ENCODE measurements at regions not wholly inside any gene's neighbourhood (a gene's known extent, or its start where the extent isn't known, plus 50 kb on each side); places are given as distances from the start of the nearest gene placed in this dataset.

DNA sequence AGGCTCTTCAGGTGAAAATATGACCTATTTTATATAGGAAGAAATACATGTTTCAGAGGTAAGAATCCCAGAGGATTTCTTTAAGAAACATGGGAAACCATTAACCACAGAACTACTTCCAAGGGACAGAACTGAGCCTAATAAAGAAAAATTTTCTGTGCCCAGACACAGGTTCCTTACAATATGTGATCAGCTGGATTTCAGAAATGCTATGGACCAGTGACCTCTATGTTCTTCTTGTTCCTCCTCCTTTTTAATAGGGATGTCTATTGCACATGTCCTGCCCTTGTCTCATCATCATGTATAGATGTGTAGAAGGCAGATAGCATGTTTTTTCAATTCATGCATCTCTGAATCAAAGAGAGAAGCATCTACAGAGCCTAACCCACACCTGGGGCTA lies 836.6 kb downstream of the RNF144A start:
- no TSS peak for BruUV-seq (replicated peaks)
- Histone ChIP-seq H3K4me3 (ENCODE audit: low read depth, low read length, poor library complexity, severe bottlenecking) (no peak overlapping the region), H3K27me3 (replicated peaks; ENCODE audit: insufficient read depth, low read depth, low read length, poor library complexity) (no peaks in the 10 kb centered on the region), H3K9me3 (ENCODE audit: low read depth, low read length, poor library complexity, severe bottlenecking) (peaks cover 7% of the 10 kb centered on the region), H3K4me1 (ENCODE audit: insufficient read depth, low read length, poor library complexity, severe bottlenecking) (no peaks in the 10 kb centered on the region), H3K27ac (ENCODE audit: low read depth, low read length, poor library complexity, severe bottlenecking) (no peak overlapping the region), H3K36me3 (ENCODE audit: insufficient read depth, low read length, poor library complexity, severe bottlenecking) (no peaks in the 10 kb centered on the region)
- intact Hi-C loops (cut with micrococcal nuclease; ENCODE audit: unreplicated experiment), result no loop called here
- CTCF ChIA-PET, result no interaction called here
- TF ChIP-seq EZH2 (IDR thresholded peaks at IDR 0.05; ENCODE audit: borderline replicate concordance, low read depth, low read length, poor library complexity, severe bottlenecking), result no peak
- TF ChIP-seq, protein P1, sequence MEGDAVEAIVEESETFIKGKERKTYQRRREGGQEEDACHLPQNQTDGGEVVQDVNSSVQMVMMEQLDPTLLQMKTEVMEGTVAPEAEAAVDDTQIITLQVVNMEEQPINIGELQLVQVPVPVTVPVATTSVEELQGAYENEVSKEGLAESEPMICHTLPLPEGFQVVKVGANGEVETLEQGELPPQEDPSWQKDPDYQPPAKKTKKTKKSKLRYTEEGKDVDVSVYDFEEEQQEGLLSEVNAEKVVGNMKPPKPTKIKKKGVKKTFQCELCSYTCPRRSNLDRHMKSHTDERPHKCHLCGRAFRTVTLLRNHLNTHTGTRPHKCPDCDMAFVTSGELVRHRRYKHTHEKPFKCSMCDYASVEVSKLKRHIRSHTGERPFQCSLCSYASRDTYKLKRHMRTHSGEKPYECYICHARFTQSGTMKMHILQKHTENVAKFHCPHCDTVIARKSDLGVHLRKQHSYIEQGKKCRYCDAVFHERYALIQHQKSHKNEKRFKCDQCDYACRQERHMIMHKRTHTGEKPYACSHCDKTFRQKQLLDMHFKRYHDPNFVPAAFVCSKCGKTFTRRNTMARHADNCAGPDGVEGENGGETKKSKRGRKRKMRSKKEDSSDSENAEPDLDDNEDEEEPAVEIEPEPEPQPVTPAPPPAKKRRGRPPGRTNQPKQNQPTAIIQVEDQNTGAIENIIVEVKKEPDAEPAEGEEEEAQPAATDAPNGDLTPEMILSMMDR (conservative IDR thresholded peaks at IDR 0.05; ENCODE audit: low read depth, low read length), result no peak
- no peak for DNase-seq (ENCODE audit: low spot score)
- POLR2A ChIA-PET (ENCODE audit: low non-redundant PET), result no interaction called here

DNA sequence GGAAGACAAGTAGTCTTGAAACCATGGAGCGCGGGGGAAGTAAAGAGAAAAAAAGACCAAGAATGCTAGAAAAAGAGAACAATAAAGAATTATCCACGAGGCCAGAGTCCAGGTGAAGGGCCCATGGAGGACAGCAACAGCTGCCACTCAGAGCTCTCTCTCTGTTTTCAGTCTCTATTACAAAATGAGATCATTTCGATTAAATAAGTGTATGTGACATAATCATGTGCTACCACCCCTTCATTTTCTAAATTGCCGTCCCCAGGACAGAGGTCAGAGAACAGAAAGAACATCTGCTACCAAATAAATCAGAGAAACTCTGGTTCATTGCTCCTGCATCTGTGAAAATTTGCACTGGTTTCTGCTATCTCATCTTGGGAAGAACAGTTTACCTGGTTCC lies 838.7 kb downstream of the RNF144A start:
- no TSS peak for BruUV-seq (replicated peaks)
- no peak for TF ChIP-seq EZH2 (IDR thresholded peaks at IDR 0.05; ENCODE audit: borderline replicate concordance, low read depth, low read length, poor library complexity, severe bottlenecking)
- TF ChIP-seq, protein P1 (conservative IDR thresholded peaks at IDR 0.05; ENCODE audit: low read depth, low read length), result no peak
- Histone ChIP-seq H3K27ac (ENCODE audit: low read depth, low read length, poor library complexity, severe bottlenecking) (no peak overlapping the region), H3K36me3 (ENCODE audit: insufficient read depth, low read length, poor library complexity, severe bottlenecking) (no peaks in the 10 kb centered on the region), H3K4me1 (ENCODE audit: insufficient read depth, low read length, poor library complexity, severe bottlenecking) (no peaks in the 10 kb centered on the region), H3K4me3 (ENCODE audit: low read depth, low read length, poor library complexity, severe bottlenecking) (no peak overlapping the region), H3K9me3 (ENCODE audit: low read depth, low read length, poor library complexity, severe bottlenecking) (peaks cover 7% of the 10 kb centered on the region), H3K27me3 (replicated peaks; ENCODE audit: insufficient read depth, low read depth, low read length, poor library complexity) (no peaks in the 10 kb centered on the region)
- intact Hi-C loops (cut with micrococcal nuclease; ENCODE audit: unreplicated experiment), result no loop called here
- POLR2A ChIA-PET (ENCODE audit: low non-redundant PET), result no interaction called here
- CTCF ChIA-PET, result no interaction called here
- no peak for DNase-seq (ENCODE audit: low spot score)

- no peak for TF ChIP-seq EZH2 (IDR thresholded peaks at IDR 0.05; ENCODE audit: borderline replicate concordance, low read depth, low read length, poor library complexity, severe bottlenecking)
- TF ChIP-seq, protein P1 (conservative IDR thresholded peaks at IDR 0.05; ENCODE audit: low read depth, low read length), result no peak
- no peaks in the 10 kb centered on the region for H3K4me1 ChIP-seq (ENCODE audit: insufficient read depth, low read length, poor library complexity, severe bottlenecking)
- peaks cover 9% of the 10 kb centered on the region for H3K9me3 ChIP-seq (ENCODE audit: low read depth, low read length, poor library complexity, severe bottlenecking)
- H3K36me3 ChIP-seq (ENCODE audit: insufficient read depth, low read length, poor library complexity, severe bottlenecking), result no peaks in the 10 kb centered on the region
- ChIA-PET CTCF (no interaction called here), POLR2A (ENCODE audit: low non-redundant PET) (no interaction called here)
- H3K27ac ChIP-seq (ENCODE audit: low read depth, low read length, poor library complexity, severe bottlenecking), result no peak overlapping the region
- no TSS peak for BruUV-seq (replicated peaks)
- no peak for DNase-seq (ENCODE audit: low spot score)
- H3K4me3 ChIP-seq (ENCODE audit: low read depth, low read length, poor library complexity, severe bottlenecking), result no peak overlapping the region
- H3K27me3 ChIP-seq (replicated peaks; ENCODE audit: insufficient read depth, low read depth, low read length, poor library complexity), result no peaks in the 10 kb centered on the region
- intact Hi-C loops (cut with micrococcal nuclease; ENCODE audit: unreplicated experiment), result no loop called here
Measured at GRCh38 chr2:7758073-7758759, 841.0 kb downstream of the RNF144A start.
